DMS153 treated with DMSO at 0.1 percent for 48 hours (cell line): ENCODE measurements at regions not wholly inside any gene's neighbourhood (a gene's known extent, or its start where the extent isn't known, plus 50 kb on each side); places are given as distances from the start of the nearest gene placed in this dataset.

ENCODE experiments used
- DNase-seq: peaks from one replicate; lab custom pipeline; 2025; ENCODE audit not compliant: unreplicated experiment; lab: John Stamatoyannopoulos, UW

DNA sequence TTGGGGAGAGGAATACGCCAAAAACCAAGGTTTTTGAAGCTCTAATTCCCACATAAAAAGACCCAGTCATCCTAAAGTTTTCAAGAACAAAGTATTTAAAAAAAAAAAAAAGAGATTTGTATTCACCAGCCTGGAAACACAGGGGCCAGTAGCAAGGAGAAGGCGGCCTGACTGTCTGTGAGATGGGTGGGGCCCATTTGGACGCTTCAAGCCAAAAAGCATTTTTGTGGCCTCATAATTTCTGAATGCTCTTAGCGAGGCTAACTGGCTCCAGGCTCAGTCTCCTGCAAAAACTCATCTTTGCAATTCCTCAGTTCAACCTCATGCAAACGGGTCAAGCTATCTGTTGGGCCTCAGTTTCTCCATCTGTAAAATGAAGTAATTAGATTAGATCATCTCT lies 514.1 kb downstream of the MED13L start:
- DNase-seq = no peak

DNA sequence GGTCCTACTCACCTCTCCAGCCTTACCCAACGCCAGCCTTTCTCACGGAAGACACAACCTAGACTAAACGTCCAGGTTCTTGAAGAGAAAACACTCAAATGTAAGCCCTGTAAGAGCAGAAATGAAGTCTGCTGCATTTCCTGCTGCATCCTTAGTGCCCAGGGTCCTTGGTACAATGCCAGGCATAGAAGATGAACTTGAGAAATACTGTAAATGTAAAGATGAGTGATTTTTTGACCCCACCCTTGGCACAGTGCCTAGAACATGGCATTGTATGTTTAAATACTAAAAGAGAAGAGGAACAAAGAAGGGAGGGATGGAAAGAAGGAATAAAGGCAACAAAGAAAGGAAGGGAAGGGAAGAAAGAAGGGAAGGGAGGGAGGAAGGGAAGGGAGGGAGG lies 514.6 kb downstream of the MED13L start:
- peak; percentile 16 for DNase-seq

- DNase-seq = peak; percentile 28
Observed at GRCh38 chr12:115761784-115762183, 515.7 kb downstream of the MED13L start.

GRCh38 chr12:115760231-115760630 lies 517.3 kb downstream of the MED13L start:
- no peak for DNase-seq

GRCh38 chr12:115758877-115759620 lies 518.4 kb downstream of the MED13L start:
- no peak for DNase-seq

DNA sequence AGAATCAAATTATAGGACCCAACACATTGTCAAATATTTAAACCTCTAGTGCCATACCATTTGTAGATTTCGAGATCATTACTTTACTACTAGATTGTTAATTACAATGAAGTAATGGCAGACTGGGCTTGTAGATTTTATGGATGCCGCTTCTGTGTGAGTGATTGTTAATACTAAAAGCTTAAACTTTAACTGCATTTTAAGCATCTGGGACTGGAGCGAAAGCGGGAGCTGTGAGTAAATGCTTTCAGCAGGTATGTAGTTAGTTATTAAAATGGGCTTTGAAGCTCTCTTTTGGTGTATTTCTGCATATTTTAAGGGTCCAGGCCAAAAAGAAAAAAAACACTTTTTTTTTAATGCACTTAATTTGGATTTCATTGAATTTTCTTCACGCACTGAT lies 519.3 kb downstream of the MED13L start:
- DNase-seq = no peak

DNA sequence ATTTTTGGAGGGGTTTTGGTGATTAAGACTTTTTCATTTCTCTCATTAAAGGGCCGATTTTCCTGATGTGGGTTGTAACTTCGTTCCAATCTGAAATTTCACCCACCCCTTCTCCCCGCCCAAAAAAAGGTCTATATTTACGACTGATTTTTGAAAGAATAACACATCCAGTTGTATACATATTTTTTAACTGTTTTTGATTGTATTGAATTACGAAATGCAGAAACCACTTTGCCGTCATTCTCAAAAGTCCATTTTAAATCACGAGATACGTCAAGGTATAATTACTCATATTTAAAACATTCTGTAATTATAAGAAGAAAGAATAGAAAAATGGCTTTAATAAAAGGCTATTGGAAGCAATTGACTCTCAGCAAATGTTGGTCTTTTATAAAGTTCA lies 520.7 kb downstream of the MED13L start:
- no peak for DNase-seq

- DNase-seq = no peak
Observed at GRCh38 chr12:115756271-115756670, 521.2 kb downstream of the MED13L start.

DNA sequence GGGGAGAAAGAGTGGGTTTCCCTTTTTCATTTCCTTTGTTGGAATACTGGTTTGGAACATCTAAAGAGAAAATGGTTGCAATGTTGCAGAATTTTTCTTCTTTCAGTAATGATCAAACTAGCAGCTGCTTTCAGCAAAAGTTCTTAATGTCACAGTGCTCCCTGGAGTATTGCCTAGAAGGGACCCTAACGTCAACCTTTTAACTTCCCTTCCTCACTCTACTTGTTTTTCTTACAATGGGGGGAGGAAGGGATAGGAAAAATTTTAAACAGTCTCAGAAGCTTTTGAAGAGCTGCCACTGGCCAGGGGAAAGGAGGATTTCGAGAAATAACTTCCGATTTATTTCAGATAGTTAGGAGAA lies 521.8 kb downstream of the MED13L start:
- no peak for DNase-seq

- no peak for DNase-seq
Observed at GRCh38 chr12:115755061-115755724, 522.3 kb downstream of the MED13L start.

- DNase-seq = peak; percentile 70
Observed at GRCh38 chr12:115752913-115753726, 524.4 kb downstream of the MED13L start.

GRCh38 chr12:115752156-115752555 lies 525.3 kb downstream of the MED13L start:
- no peak for DNase-seq

DNA sequence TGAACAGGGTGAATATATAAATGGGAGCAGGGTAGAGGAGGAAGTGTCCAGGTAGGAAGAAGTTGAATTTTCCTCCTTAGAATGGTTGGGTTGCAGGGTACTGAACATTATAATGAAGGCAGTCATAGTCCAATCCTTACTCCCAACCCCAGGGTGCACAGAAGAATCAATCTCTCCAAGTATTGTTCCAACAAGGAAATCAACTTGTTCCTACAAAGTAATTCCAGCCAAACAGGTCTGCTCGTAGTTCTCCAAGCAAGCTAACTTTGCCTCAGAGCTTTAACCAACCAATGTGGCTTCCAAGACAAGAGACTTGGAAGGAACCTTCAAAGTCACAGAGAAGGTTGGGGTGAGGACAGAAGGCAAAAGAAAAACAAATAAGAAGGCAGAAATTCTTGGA lies 527.2 kb downstream of the MED13L start:
- no peak for DNase-seq

DNA sequence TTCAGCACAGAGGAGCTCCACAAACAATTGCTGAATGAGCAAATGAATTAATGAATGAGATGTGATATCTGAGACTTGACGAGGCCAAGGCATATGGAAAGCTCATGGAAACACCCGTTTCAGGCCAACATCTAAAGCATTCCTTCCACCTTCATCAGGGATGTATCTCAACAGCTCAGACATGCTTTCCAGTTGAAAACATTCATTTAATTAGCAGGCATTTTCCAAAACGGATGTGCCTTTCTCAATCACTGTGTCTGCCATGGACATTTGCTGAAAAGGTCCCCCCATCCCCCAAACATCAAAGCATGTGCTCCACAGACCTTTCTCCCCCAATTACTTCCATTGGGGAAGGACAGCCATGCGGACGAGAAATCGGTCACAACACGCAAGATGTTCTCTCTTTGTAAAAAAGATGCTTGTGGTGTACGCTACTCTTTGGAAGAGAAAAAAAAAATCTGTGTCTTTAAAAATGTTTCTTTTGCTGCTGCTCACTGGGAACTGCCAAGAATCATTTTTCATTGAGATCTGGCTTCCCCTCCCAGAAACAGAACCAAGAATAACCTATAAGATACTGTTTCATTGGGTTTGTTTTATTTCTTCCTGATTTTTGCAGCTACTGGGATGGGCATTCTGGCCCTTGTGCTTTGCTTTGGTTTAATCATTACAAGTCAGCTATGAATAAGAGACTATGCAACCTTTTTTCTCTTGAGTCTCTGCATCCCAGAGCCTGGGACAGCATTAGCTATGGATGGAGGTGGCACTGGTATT lies 528.2 kb downstream of the MED13L start:
- DNase-seq = no peak

GRCh38 chr12:115740586-115741155 lies 536.8 kb downstream of the MED13L start:
- no peak for DNase-seq

DNA sequence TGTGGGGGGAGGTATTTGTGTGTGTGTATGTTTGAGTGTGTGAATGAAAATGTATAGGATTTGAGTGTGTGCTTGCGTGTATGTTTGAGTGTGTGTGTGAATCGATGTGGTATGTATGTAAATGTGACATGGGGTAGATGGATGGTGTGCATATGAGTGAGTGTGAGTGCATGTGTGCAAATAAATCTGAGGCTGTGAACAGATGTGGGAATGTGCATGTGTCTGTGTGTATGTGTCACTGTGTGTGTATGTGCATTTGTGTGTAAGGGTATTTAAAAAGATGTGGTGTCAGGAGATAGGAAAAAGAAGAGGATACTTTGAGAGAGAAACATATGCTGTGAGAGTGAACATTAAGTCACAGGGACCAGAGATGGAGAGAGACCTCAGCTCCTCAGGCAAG lies 539.6 kb downstream of the MED13L start:
- DNase-seq = no peak

GRCh38 chr12:115736360-115736759 lies 541.1 kb downstream of the MED13L start:
- DNase-seq = no peak

GRCh38 chr12:115730975-115731541 lies 546.4 kb downstream of the MED13L start:
- DNase-seq = no peak

GRCh38 chr12:115726691-115727090 lies 550.8 kb downstream of the MED13L start:
- no peak for DNase-seq

GRCh38 chr12:115722181-115722580 lies 555.3 kb downstream of the MED13L start:
- DNase-seq = no peak

- DNase-seq = no peak
Observed at GRCh38 chr12:115716551-115716950, 560.9 kb downstream of the MED13L start.
